ENCODE measurements at regions not wholly inside any gene's neighbourhood (a gene's known extent, or its start where the extent isn't known, plus 50 kb on each side); places are given as distances from the start of the nearest gene placed in this dataset.

DNA sequence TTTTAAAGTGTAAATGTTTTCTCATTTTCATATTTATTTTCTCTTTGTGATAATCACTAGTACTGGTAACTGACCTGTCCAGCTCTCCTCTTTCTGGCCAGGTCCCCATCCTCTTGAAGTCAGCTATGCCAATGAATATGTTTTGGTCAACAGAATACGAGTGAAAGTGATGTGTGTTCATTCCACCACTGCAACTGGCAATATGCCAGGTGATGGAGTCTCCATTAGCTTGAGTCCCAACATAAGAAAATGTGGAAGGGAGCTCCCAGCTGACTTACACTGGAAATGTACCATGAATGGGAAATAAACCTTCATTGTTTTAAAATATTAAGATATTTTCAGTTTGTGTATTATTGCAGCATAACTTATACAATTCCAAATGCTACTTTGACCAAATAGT is 75.8 kb downstream of the CCDC34 start:
- no peak for DNase-seq (ENCODE audit: low spot score)

- no peak for DNase-seq (ENCODE audit: low spot score)
Observed at GRCh38 chr11:27285761-27286160, 77.3 kb downstream of the CCDC34 start.

DNA sequence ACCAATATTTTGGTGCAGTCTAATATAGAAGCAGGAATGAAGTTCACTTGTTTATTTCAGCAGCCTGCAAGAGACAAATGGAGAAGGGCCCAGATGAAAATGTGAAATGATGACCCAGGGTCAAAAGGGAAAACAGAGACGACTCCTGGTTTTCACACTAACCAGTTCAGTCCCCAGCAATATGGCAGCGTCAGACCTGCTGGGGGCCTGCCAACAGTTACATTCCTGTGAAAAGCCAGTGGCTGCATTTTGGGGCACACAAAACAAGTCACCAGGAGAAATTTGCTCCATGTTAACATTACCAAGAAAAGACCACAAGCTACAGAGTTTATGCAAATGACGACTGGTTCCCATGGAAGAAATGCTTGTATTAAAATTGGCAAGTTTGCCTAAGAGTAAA is 80.2 kb downstream of the CCDC34 start:
- DNase-seq (ENCODE audit: low spot score): no peak

- no peak for DNase-seq (ENCODE audit: low spot score)
Observed at GRCh38 chr11:27281740-27282590, 81.0 kb downstream of the CCDC34 start.

- no peak for DNase-seq (ENCODE audit: low spot score)
Observed at GRCh38 chr11:27281276-27281675, 81.7 kb downstream of the CCDC34 start.

DNA sequence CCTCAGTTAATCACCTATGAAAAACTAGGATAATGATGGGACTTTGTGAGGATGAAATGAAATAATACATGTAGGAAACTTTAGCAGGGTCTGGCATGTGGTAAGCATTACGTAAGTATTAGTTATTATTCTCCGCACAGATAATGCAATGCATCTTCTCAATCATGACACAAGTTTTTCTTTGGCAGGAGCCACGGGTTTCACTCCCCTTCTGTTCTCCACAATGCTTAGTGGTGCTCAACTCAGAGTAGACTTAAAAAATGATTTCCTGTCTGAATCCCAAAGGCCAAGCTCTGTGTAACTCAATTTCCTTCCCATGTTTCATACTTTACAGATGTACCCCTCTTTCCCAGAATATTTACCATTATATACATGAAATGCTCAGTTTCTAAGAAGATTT is 82.9 kb downstream of the CCDC34 start:
- no peak for DNase-seq (ENCODE audit: low spot score)

- DNase-seq (ENCODE audit: low spot score): no peak
Observed at GRCh38 chr11:27279460-27279859, 83.6 kb downstream of the CCDC34 start.

- DNase-seq (ENCODE audit: low spot score): no peak
Observed at GRCh38 chr11:27277843-27278242, 85.2 kb downstream of the CCDC34 start.

DNA sequence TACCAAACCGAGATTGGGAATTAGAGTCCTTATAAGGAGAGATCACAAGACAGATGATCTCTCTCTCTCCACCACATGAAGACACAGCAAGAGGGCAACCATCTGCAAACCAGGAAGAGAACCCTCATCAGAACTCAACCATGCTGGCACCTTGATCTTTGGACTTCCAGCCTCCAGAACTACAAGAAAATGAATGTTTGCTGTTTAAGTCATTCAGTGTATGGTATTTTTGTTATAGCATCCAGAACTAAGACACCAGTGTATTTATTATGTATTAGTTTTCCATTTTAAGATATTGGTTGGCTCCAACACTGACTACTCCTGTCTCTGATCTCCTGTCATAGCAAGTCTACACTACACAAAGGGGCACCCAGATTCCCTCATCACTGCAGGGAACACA is 86.9 kb downstream of the CCDC34 start:
- no peak for DNase-seq (ENCODE audit: low spot score)

DNA sequence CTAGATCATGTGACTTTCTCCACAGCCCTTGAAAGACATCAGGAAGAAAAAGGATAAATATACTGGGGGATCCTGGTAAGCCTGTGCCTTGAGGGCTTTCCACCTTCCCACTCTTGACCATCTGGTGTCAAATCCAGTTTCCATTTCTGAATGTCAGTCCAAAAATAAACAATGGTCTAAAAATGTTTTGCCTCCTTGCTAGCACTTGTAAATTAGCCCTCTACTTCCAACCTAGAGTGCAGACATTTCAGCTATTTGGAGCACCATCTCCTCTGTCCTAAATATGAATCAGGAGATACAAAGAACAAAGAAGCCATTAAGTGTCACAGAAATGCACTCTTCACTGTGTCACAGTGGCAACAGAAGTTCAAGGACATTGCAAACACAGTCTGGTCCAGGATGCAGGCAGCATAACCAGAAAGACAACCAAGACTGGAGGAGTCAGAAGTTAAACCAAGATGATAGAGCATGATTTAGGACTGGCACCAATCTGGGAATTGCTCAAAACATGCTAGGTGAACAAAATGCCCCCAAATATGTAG is 88.1 kb downstream of the CCDC34 start:
- DNase-seq (ENCODE audit: low spot score): no peak

DNA sequence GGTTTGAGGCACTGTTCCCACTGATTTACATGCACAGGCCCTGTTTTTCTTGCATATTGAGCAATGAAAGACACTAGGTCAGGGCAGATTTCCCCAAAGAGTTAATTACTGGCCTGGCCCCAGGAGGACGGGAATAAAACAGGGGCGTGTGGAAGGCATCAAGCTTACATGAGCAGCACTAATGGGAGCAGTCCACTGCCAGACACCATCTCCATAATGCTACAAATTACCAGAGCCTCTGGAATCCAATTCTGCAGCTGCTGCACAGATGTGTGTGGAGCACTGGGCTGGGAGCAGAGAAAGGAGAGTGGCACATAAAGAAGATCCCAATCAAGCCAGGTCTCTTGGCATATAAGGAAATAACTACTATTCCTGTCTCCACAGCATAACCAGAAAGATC is 96.9 kb downstream of the CCDC34 start:
- DNase-seq (ENCODE audit: low spot score): no peak

DNA sequence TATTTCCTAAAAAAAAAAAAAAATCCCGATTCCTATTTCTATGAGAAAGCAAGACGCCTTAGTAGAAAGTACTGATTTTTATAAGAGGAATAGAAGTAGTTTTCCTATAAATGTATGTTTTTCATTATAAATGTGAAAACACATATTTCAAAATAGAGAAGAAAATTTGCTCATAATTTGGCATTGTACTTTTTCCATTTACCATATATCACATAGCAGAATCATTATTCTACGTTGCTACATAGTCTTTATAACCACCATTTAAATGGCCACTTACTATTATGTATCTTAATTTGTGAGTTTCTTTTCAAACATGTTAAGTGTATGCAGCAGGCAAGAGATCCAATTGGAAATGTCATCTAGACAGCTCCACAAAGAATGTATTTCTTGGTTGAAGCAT is 99.0 kb downstream of the CCDC34 start:
- no peak for DNase-seq (ENCODE audit: low spot score)

GRCh38 chr11:27263046-27263445 is 100.0 kb downstream of the CCDC34 start:
- no peak for DNase-seq (ENCODE audit: low spot score)

- DNase-seq (ENCODE audit: low spot score): no peak
Observed at GRCh38 chr11:27255447-27255828, 107.6 kb downstream of the CCDC34 start.

DNA sequence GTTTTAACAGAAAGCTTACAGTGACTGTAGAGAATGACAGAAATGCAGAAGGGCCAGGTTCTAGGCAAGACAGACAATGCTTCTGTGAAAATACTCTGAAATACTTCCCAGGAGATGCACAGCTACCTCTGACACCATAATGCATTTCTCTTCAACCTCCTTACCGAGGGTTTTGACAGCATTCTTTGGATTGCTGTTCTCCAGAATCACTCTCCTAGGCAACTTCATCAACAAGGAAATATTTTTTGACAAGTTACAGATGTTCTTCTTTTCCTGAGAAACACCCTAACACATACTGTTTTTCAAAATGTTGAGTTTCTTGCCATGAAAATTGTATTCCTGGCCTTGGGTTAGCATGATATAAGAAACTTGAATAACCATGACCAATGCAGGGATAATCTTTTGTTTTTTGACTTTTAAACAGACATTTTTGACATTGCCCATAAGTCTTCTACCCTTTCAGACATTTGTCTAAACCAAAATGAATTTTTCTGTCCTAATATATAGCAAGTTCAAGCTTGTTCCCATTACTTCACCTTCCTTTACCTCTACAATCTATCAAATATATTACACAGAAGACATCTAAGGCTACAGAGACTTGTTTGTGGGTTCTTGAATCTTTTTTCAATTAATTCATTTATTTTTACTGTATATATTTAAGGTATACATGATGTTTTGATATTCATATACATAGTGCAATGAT is 108.1 kb downstream of the CCDC34 start:
- no peak for DNase-seq (ENCODE audit: low spot score)

- no peak for DNase-seq (ENCODE audit: low spot score)
Observed at GRCh38 chr11:27253224-27253623, 109.8 kb downstream of the CCDC34 start.

GRCh38 chr11:27250867-27251665 is 111.9 kb downstream of the CCDC34 start:
- no peak for DNase-seq (ENCODE audit: low spot score)

DNA sequence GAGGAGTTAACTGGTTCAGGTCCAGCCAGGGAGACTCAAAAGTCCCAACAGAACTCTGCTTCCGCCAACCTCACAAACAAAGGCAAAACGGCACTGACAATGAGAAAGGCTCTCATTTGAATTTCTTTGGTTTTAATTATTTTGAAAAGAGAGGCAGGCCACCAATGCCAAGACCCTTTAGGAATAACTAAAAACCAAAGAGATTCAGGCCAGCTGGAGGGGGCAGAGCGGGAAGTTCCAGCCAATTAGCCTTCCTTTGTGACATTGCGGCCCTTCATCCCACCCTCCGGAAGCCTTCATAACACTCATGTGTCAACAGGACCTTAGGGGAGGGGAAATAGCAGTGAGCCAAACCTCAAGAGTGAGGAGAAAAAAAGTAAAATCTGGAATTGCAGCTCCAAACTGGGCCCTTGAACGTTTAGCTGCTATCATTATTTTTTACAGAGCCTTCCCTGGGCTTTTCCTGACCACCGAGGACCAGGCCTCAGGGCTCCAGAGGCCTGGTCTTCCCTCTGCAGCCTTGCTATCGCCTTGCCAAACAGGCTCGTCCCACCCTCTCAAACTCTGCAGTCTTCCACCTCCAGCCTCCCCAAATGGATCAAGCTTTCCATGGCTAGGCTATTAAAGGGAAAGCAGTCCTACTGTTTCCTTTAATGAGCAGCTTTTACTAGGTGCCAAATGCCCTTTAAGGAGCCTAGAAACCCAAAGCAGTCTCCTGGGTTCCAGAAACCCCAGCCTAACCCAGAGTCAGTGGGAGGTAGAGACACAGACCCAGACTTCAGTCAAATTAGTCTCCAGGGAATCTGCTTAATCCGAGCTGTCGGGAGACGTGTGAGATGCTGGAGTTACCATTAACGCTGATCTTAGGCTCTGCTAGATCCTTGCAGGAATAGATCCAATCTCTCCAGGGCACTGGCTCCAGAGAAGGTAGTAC is 114.2 kb downstream of the CCDC34 start:
- no peak for DNase-seq (ENCODE audit: low spot score)

DNA sequence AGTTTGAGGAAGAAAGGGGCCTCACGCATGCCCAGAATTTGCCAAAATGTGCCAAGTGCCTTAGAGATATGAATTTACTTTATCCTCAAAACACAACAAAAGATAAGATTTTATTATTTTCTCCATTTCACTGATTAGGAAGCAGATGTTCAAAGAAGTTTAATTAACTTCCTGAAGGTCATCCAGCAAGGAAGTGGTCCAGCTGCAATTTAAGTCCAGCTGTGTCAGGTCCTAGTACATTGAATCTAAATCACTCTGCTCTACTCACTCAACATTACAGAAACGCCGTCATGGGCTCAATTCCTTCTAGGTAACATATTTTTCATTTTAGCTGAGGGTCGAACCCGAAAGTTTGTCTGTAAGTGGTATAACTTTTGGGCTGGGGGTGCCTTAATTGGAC is 115.4 kb downstream of the CCDC34 start:
- DNase-seq (ENCODE audit: low spot score): no peak

GRCh38 chr11:27246925-27247324 is 116.1 kb downstream of the CCDC34 start:
- DNase-seq (ENCODE audit: low spot score): no peak

GRCh38 chr11:27244900-27245299 is 118.1 kb downstream of the CCDC34 start:
- no peak for DNase-seq (ENCODE audit: low spot score)
